Panc1 (cell line): ENCODE measurements at regions not wholly inside any gene's neighbourhood (a gene's known extent, or its start where the extent isn't known, plus 50 kb on each side); places are given as distances from the start of the nearest gene placed in this dataset.

Source experiments
- ATAC-seq: fragments of 200-7000 bp; cut with Tn5 transposase; 2 replicates; pipeline ENCODE4 v1.9.1; 2020; ENCODE audit warnings: mild to moderate bottlenecking, moderate library complexity
- BruUV-seq: library from RNA; stranded (reverse); fragments of 400-500 nt; replicated peaks from 2 replicates; lab custom pipeline; 2021; lab: Mats Ljungman, UMichigan
- CTCF ChIA-PET: fragments of 300-600 bp; sonication (Branson Sonifier 250); formaldehyde crosslinking; loops from one replicate; lab custom pipeline; 2022; ENCODE audit warnings: antibody characterized with exemption; lab: Charles Lee
- POLR2A ChIA-PET: fragments of 300-600 bp; sonication (Branson Sonifier 250); formaldehyde crosslinking; loops from one replicate; lab custom pipeline; 2022; ENCODE audit warnings: antibody characterized with exemption; lab: Charles Lee
- DNase-seq: peaks from one replicate; pipeline ENCODE4 v3.0.0-alpha.2; 2010; ENCODE audit warnings: low read depth, low spot score
- H3K27ac ChIP-seq: 2 replicates; pipeline ENCODE4 v1.5.1; 2011; ENCODE audit warnings: mild to moderate bottlenecking, low read length, inconsistent platforms
- H3K27me3 ChIP-seq: fragments of 200-500 bp; sonication (Bioruptor generic); 2 replicates; pipeline ENCODE4 v1.6.0; 2014; ENCODE audit warnings: low read length, inconsistent platforms; ENCODE audit not compliant: control insufficient read depth, insufficient read depth
- H3K36me3 ChIP-seq: fragments of 200-500 bp; sonication (Bioruptor generic); 2 replicates; pipeline ENCODE4 v1.5.1; 2014; ENCODE audit warnings: inconsistent platforms, mild to moderate bottlenecking, low read length, moderate library complexity; ENCODE audit not compliant: control insufficient read depth, insufficient read depth
- H3K4me1 ChIP-seq: 2 replicates; pipeline ENCODE4 v1.5.1; 2011; ENCODE audit warnings: inconsistent platforms, mild to moderate bottlenecking, low read length, moderate library complexity; ENCODE audit not compliant: control insufficient read depth, insufficient read depth
- H3K4me3 ChIP-seq, 2 experiments: 2 replicates each; pipeline ENCODE4 v1.5.1; 2011 to 2012; ENCODE audit warnings: low read depth in 2 of 2, low read length in 2 of 2, mild to moderate bottlenecking in 2 of 2, inconsistent platforms in 1 of 2, moderate library complexity in 1 of 2
- H3K9me3 ChIP-seq: fragments of 200-500 bp; sonication (Bioruptor generic); 2 replicates; pipeline ENCODE4 v1.5.1; 2014; ENCODE audit warnings: low read depth, mild to moderate bottlenecking, inconsistent platforms, low read length, moderate library complexity; ENCODE audit not compliant: control insufficient read depth, insufficient read depth
- CTCF ChIP-seq: fragments of 450-650 bp; IDR thresholded peaks from 2 replicates; pipeline ENCODE4 v1.5.1; 2017; ENCODE audit warnings: mild to moderate bottlenecking
- POLR2AphosphoS5 ChIP-seq: IDR thresholded peaks from 2 replicates; pipeline ENCODE4 v1.6.1; 2012; ENCODE audit warnings: mild to moderate bottlenecking, low read depth, low read length, moderate library complexity
- REST ChIP-seq, 2 experiments: IDR thresholded peaks; 2 replicates each; pipeline ENCODE4 v1.6.1; 2011 to 2012; ENCODE audit warnings: low read depth in 2 of 2, control low read depth in 1 of 2, low read length in 1 of 2, mild to moderate bottlenecking in 1 of 2, moderate library complexity in 1 of 2; ENCODE audit not compliant: insufficient read depth in 1 of 2
- SIN3A ChIP-seq: IDR thresholded peaks from 2 replicates; pipeline ENCODE4 v1.6.1; 2012; ENCODE audit warnings: low read depth, mild to moderate bottlenecking, low read length, moderate library complexity, borderline replicate concordance; ENCODE audit not compliant: insufficient read depth
- TCF7L2 ChIP-seq: IDR thresholded peaks from 2 replicates; pipeline ENCODE4 v1.6.1; 2011; ENCODE audit warnings: mild to moderate bottlenecking, low read depth, low read length, inconsistent platforms
- in situ Hi-C: cut with HindIII; loops from 2 replicates; pipeline ENCODE4 v1.10.0; 2016; ENCODE audit warnings: low sequenced_read_pairs, low pct_unique_long_range_greater_than_20kb
- intact Hi-C: fragments of 100-400 bp; cut with micrococcal nuclease; formaldehyde crosslinking; loops from one replicate; pipeline ENCODE4 v1.10.0; 2022; ENCODE audit not compliant: unreplicated experiment

GRCh38 chr6:135568379-135568778 lies 70.8 kb upstream of the AHI1 start:
- Histone ChIP-seq H3K27ac (no peak overlapping the region), H3K27me3 (no peaks in the 10 kb centered on the region), H3K9me3 (no peaks in the 10 kb centered on the region), H3K36me3 (no peaks in the 10 kb centered on the region), H3K4me3 (no peak overlapping the region), H3K4me1 (no peaks in the 10 kb centered on the region)
- BruUV-seq, result no TSS peak
- DNase-seq (no peak), ATAC-seq (no peak)
- in situ Hi-C loops (no loop called here), intact Hi-C loops (no loop called here)
- ChIA-PET POLR2A (no interaction called here), CTCF (no interaction called here)
- TF ChIP-seq SIN3A, result no peak
- no peak for TF ChIP-seq TCF7L2
- no peak for TF ChIP-seq REST (IDR thresholded peaks at IDR 0.05; ENCODE audit: insufficient read depth in 1 of 2, low read depth in 2 of 2, low read length in 1 of 2)
- no peak for TF ChIP-seq CTCF

GRCh38 chr6:135572051-135572450 lies 74.5 kb upstream of the AHI1 start:
- POLR2A ChIA-PET, result no interaction called here
- ATAC-seq (no peak), DNase-seq (no peak)
- in situ Hi-C loops (no loop called here), intact Hi-C loops (no loop called here)
- Histone ChIP-seq H3K4me1 (no peaks in the 10 kb centered on the region), H3K4me3 (no peak overlapping the region), H3K9me3 (no peaks in the 10 kb centered on the region), H3K27ac (no peak overlapping the region), H3K27me3 (no peaks in the 10 kb centered on the region), H3K36me3 (no peaks in the 10 kb centered on the region)
- BruUV-seq, result no TSS peak
- TF ChIP-seq SIN3A, result no peak
- no peak for TF ChIP-seq POLR2AphosphoS5
- CTCF ChIA-PET, result no interaction called here

- ATAC-seq, result no peak
- no peaks in the 10 kb centered on the region for H3K4me1 ChIP-seq
- ChIA-PET CTCF (no interaction called here), POLR2A (no interaction called here)
- H3K4me3 ChIP-seq, result no peak overlapping the region
- no TSS peak for BruUV-seq
- intact Hi-C loops (no loop called here), in situ Hi-C loops (no loop called here)
- TF ChIP-seq TCF7L2, result no peak
- TF ChIP-seq CTCF, result no peak
- no peak for TF ChIP-seq SIN3A
- TF ChIP-seq REST (IDR thresholded peaks at IDR 0.05; ENCODE audit: insufficient read depth in 1 of 2, low read depth in 2 of 2, low read length in 1 of 2), result no peak
- no peak for TF ChIP-seq POLR2AphosphoS5
- no peaks in the 10 kb centered on the region for H3K9me3 ChIP-seq
- H3K27ac ChIP-seq, result no peak overlapping the region
- DNase-seq, result no peak
- H3K36me3 ChIP-seq, result no peaks in the 10 kb centered on the region
- H3K27me3 ChIP-seq, result no peaks in the 10 kb centered on the region
These were observed 78.1 kb upstream of the AHI1 start for GRCh38 chr6:135575629-135576028.
